Germinal center (tissue), 1 donor: ENCODE measurements at regions not wholly inside any gene's neighbourhood (a gene's known extent, or its start where the extent isn't known, plus 50 kb on each side); places are given as distances from the start of the nearest gene placed in this dataset.

ENCODE experiments used
- DNase-seq: peaks from one replicate; pipeline ENCODE4 v3.0.0; 2012; ENCODE audit warnings: mixed read lengths, low spot score

DNA sequence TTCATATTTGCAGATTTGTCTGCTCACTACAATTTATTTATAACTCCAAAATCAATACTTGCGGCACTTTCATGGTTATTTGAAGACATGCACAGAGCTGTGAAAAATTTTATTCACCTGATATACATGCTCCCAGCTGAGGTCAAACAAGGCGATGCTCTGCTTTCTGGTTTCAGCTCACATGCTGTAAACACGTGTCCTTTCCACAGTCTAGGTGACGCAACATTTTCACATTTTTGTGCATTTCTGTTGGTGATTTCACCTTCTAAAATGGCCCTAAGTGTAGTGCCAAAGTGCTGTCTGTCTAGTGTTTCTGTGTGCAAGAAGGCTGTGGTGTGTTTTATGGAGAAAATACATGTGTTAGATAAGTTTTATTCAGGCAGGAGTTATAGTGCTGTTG, 650.5 kb downstream of the RNF144B start:
- DNase-seq, result no peak

DNA sequence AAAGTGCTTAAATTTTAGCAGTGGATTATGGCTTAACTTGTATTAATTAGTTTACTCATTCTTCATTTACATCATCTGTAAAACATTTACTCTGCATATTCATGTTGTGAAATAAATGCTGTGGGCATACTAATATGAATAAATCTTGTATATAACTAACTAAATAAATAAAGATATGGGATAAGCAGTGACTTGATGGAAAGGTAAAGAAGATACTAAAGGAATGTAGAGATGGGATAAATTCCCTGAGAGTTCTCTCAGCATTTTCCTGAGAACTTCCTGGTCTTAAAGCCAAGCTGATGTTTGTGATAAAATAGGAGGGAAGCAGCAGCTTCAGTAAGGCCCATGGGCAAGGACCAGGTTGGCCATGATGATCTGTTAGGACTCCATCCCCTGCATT, 652.1 kb downstream of the RNF144B start:
- DNase-seq, result no peak

DNA sequence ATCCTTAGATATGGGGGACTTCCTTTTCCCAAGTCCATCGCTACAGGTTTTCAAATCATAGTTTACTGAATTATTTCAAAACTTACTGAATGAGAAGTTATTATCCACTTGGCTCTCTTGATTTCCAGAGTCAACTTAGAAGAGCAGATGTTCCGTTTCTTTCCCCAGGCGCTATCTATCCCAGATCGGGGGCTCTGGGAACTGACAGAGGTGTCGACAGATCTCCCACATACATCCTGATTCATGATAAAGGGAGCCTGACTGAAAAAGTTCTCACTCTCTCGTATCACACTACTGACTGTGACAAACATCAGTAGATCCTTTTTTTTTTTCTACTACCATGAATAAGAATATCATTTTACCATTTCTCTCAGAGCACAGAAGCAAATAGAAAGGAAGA, 654.8 kb downstream of the RNF144B start:
- DNase-seq, result no peak

DNA sequence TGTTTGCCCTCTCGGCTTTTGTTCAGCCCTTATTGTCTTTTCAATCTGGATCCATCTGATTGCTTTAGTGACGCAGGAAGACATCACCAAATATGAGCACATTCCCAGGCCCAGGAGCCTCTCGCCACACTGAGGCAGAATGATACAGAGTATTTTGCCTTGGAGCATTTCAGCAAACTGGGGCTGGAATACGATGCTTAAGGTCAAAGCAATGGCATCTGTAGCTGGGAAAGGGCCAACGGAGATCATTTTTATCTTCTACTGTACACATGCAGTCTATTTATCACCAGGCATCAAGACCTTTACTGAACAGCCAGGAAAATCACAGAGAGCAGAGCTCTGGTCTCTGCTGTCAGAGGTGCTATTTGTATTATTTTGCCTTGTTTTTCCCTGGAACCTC, 655.3 kb downstream of the RNF144B start:
- no peak for DNase-seq

DNA sequence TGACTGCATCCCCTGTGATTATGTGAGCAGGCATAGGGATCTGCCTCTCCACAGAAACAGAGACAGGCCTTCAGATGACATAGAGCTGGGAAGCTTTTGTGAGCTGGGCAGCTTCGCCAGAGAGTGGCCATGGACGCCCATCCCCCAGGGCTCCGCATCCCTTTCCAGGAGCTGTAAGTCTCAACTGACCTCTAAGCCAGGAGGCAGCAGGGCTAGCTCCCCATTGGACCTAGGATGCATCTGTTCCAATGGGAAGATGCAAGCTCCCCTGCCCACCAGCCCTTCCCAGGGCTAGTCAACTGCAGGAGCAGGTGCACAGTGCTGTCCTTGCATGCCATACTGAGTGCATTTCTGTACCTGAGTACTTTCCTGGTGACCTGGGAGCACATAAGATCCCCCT, 663.6 kb downstream of the RNF144B start:
- DNase-seq, result no peak

DNA sequence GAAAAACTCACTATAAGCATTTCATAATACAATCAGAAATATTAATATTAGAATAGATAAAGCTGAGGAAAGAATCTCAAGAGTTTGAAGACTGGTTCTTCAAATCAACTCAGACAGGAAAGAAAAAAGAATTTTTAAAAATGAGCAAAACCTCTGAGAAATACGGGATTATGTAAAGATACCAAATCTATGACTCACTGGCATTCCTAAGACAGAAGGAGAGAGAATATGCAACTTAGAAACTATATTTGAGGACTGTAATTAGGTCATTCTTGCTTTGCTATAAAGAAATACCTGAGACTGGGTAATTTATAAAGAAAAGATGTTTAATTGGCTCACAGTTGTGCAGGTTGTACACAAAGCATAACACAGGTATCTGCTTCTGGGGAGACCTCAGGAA, 665.1 kb downstream of the RNF144B start:
- DNase-seq, result no peak

DNA sequence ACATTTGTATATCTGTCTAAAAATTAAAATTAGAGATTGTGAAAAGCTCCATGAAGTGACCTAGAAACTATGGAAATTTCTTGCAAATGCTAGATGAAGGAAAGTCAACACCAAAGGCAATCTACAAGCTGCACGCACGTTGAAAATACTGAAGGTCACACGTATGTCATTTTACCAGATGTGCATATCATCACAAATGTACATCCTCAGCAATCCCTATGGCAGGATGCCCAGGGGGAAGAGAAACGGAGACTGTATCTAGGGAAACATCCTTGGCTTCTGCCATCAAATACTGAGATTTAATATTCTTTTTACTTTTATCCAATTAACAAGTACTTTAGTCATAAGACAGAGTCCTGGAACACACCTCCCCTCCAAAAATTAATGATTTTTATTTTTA, 672.0 kb downstream of the RNF144B start:
- DNase-seq, result no peak

DNA sequence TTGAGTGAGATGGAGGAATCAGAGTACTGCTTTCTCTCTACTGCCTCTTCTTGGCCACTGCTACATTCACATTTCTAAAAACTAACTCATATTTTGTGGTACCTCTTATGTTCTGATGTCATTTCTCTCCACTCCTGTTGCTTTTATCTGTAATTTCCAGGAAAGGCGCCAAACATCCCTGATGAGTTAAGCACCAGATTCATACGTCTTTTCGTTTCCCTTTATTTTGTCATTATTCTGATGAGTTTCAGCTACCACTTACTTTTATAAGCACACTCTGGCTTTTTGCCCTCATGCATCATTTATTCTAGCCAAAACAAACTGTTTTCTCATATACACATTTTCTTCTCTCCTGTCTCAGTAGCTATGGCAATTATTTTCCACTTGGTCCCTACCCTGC, 680.0 kb downstream of the RNF144B start:
- no peak for DNase-seq

DNA sequence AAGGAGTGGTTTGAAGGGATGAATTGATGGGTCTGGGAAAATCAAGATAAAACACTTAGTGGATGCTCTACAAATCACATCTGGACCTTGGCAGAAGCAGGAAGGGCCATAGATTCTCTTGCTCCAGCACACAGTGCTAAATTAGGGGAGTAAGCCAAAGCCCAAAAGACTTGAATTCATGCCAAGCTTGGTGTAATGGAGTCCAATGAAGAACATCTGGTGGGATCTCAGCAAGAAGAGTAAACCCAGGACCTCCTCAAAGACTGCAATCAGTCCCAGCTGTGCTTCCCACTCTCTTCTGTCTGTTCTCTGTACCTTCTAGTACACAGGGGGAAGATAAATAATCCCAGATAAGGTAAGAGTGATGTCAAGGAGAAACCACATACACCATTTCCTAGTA, 683.4 kb downstream of the RNF144B start:
- no peak for DNase-seq

DNA sequence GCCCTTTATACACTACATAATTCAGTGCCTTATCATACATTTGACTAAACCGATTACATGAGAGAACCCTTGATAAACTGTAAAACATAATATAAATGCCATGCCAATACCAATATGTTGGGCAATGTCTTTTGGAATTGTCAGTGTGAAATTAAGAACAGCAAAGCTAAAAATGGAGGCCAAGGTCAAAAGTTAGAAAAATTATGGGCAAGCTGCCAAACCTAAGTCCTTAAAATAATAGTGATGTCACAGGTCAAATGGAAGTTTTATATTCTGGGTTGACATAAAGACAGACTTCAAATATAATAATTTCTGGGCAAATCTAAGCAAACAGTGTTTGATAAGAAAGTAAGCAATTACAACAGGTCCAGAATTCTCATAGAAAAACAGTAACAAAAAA, 696.7 kb downstream of the RNF144B start:
- no peak for DNase-seq

DNA sequence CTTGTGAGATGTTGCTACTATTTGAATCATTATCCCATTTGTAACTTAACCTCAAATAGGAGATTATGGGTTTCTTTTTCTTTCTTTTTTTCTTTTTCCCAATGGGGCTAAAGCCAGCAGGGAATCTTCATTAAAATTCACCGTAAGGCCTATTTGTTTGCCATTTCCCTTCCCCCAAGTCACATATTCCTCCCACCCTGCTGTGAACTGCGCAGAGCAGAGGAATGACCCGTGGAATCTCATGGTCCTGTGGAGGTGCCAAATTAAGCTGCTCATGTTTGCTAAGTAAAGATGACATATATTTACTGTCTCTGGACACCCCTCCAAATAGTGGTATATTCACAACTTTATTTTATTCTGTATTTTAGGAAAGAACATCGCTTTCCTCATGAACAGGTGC, 699.3 kb downstream of the RNF144B start:
- DNase-seq, result no peak

DNA sequence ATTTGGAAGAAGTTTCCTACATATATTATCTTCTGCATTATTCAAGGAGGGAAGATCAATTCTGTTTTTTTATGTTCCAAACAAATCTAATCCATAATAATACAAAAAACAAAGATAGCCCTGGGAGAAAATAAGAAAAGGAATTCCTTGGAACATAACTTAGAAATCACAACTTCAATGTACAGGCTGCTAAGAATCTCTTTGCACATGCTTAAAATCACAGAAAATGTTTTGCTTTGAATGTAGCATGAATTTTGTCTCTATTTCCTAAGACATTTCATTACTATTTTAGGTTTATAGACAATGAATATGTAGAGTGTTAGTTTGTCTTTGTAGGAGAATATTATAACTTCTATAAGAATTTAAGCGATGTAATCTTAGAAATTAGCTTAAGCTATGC, 700.1 kb downstream of the RNF144B start:
- no peak for DNase-seq

DNA sequence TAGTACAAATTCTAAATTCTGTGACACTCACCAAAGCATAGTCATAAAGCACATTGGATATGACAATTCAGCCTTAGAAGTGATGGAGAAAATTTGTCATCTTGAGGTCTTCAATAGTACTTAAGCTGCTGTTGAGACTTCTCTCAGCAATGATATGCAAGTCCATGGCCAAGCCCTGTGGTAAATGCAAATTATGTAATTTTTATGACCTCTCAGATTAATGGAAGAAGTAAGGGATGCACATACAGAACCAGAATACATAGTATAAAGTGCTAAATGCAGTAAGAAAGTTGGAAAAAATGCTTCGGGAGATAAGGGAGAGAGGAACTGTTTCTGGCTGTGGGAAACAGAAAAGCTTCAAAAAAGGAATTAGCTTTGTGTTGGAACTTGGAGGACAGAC, 700.7 kb downstream of the RNF144B start:
- DNase-seq, result no peak

DNA sequence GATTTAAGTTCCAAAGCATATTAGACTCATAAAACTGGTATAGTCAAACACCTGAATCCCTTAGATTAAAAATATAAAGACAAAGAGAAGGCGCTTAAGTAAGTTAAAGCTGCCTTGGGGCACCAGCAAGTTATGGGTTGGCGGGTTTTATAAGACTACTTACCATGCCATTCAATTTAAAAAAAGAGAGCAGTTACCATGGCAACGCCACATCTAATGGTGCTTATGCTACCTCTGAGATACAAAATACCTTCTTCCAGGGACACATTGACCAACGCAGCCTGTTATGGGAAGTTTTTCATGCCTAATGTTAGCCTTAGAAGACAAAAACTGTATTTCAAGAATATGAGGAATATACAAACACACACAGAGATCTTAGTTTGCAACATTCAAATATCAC, 713.6 kb downstream of the RNF144B start:
- no peak for DNase-seq

DNA sequence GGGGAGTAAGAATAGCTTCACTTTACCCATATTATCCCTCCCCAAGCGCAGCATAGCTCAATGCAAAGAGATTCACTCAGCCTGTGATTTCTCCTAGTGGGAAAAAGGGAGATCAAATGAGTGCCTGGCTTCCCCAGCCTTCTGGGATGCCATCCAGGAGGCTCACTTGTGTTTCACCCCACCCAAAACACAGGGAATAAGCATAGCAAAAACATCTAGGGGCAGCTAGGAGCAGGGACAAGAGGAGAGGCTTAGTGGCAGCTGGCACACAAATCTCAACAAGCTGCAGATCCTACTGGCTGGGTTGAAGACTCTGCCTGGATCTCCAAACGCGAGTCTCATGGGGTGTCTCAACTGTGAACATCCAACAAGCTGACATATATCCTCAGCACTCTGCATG, 715.8 kb downstream of the RNF144B start:
- no peak for DNase-seq

DNA sequence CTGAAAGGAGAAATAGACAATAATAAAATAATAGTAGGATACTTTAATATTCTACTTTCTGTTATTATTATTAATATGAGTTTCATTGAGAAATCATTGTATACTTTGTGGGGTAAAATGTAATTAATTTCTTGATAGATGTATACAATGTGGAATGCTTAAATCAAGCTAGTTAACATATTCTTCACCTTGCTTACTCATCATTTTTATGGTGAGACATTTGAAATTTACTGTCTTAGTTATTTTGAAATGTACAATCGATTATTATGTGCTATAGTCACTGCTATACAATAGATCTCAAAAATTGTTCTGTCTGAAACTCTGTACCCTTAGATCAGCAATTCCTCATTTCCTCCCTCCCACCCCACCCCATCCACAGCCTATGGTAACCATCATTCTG, 720.3 kb downstream of the RNF144B start:
- no peak for DNase-seq

DNA sequence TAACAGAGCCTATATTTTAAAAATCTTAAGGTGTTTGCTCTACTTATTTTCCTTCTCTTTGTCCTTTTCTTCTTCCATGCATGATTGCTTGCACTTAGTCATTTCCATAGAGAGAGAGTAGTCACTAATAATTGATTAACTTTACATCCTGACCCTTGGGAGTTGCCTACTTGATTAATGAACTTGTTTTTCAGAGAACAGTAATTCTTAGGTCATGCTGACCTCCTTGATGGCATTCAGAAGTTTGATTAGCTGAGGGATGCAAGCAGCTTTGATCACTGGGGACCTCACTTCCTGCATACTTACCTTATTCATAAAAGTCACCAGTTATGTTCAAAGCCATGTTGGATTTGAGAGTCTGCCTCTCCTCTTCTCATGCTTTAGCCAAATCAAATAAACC, 715.6 kb upstream of the ID4 start:
- DNase-seq, result no peak

DNA sequence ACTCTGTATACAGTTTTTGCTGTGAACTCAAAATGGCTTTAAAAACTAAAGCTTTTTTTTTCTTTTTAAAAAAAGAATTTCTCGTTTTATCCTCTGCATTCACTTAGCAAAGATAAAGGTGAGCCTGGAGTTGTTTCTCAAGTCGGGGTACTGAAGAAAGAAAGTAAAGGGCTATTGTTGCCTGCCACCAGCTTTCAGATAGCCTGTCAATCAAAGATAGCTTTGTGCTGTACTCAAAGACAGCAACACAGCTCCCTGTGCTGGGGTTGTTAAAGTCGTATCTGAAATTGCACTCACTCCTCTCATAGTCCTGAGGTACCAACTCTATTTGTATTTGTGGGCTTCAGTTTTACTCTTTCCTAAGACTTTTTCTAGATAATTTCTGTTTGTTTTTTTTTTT, 710.1 kb upstream of the ID4 start:
- DNase-seq, result no peak

DNA sequence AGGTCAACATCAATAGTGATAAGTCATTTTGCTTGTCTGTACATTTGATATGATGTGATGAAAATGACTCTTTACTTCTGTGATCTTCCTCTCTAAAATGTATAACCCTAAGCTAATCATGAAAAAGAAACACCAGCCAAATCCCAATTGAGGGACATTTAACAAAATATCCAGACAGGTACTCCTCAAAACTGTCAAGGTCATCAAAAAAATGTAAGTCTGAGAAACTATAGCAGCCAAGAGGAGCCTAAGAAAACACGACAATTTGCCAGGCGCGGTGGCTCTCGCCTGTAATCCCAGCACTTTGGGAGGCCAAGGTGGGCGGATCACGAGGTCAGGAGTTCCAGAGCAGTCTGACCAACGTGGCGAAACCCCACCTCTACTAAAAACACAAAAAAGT, 708.5 kb upstream of the ID4 start:
- no peak for DNase-seq

DNA sequence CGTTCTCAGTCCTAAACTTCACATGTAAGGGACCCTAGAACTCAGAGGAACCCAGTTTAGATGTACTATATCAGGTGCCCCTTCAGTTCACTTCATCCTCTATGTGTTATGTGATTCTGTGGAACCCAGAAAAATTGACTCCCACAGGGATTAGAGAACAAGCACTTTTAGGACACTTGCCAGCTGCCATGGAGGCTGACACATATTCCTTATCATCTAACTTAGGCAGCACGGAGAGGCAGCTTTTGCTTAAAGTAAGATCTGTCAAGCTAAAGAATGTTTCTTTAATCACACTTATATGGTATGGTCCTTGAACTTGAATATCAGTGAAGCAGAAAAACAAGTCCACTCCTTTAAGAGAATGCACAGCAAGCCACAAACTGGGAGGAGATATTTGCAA, 701.5 kb upstream of the ID4 start:
- no peak for DNase-seq

DNA sequence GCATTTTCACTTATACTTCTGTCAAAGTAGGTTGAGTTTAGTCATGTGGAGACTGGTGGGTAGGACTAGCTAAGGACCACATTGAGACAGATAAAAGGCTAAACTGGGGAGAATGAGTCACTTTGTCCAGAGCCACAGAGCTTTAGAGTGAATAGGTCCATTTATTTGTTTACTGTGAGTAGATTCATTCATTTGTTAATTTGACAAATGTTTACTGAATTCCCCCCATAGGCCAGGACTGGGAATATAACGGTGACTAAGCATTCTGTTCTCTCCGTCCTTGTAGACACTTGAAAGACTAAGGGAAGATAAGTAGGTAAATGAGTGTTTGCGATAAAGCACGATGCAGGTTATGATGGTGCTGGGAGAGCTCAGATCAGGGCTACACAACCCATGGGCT, 699.7 kb upstream of the ID4 start:
- DNase-seq, result no peak

DNA sequence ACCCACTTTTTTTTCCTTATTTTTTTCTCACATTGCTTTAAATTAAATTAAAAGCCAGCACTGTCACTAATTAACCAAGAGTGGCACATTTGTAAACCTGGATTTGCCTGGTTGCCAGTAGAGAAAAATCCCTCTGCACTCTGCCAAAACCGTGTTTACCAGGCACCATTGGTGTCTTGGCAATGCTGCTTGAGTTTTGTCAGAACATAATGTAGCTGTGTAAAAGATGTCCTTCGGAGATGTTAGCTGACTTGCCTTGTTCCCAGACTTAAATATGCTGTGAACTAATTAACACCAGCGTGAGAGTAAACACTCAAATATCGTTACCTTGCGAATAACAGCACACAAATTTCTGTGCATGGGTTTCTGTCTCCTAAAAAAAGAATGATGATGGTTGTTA, 694.9 kb upstream of the ID4 start:
- no peak for DNase-seq

DNA sequence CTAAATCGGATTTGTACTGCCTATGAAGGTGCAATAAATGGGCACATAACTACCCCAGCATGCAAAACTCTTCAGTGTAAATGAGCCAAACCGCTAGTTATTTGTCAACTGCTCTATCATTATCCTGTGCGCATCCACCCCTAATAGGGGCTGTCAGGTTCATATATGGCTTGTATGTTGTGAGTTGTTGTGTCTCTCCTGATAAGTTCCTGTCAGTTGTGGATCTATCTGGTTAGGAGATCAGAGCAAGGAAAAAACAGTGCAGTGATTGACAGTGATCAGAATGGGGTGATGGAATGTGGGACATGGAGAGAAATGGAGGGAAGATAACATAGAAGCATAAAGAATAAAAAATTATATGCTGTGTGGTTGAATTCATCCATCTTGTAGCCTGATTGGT, 686.9 kb upstream of the ID4 start:
- no peak for DNase-seq

DNA sequence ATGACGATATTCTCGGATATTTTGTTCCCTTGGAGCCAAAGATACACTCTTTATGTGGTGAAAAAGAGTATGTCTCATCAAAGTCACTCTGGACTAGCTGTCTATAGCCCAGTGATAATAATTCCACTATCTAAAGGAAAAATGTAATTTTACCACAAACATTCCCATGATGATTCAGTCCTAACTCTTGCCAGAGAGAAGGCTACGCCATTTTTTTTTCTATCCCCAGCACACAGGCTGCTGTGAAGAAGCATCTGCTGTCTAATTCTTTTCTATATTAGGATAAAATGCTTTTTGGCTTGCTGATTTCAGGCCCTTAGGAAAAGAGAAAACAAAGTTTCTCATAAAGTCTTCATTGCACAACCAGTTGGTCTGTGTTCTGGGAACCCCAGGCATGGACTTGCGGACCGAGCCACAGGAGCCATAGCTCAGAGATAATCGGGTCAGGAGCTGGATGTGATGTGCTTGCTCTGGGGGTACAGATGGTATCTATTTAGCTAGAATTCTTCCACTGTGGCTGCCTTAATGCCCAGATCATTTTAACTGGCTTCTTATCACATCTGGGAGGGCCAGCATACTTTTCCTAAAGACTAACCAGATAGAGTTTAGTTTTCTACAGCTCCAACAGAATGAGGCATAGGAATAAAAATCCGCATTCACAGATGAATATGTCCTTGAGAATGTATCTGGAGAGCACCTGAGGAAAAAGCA, 683.7 kb upstream of the ID4 start:
- no peak for DNase-seq

DNA sequence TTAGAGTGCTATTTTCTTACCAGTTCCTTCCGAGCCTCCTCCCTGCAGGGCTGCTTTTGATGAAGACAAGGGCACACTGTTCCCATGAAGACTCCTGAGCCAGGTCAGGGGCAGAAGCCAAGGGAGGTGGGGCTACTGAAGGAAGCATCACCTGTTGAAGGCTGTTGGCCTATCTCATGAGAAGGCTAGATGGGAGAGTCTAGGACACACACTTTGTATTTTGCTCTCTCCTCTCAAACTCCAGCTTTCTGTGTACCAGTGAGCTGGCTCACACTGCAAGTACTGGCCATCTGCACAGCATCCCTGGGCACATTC, 683.2 kb upstream of the ID4 start:
- no peak for DNase-seq
